ENCODE measurements at regions not wholly inside any gene's neighbourhood (a gene's known extent, or its start where the extent isn't known, plus 50 kb on each side); places are given as distances from the start of the nearest gene placed in this dataset.

DNA sequence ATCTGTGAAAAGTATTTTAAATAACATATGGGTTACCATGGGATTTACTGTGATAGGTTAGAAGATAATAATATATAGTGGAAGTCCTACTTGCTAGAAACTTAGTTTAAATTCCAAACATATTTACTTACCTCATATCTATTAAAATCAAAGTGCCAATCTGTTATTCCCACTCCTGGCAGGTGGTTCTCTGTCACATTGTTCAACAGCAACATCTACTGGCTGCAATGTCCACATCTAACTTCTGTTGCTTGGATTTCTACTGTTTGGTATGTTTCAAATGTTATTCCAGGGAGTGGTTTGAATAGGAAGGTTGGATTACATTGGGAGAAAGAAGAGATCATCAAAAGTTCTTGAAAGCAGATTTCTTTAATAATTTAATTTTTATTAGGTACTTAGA lies 122.5 kb upstream of the NCAM2 start:
- TF ChIP-seq POLR2A (IDR thresholded peaks at IDR 0.05) (no peak), POLR2AphosphoS5 (IDR thresholded peaks at IDR 0.05) (no peak), EP300 (IDR thresholded peaks at IDR 0.05) (no peak)
- TF ChIP-seq, protein P1, sequence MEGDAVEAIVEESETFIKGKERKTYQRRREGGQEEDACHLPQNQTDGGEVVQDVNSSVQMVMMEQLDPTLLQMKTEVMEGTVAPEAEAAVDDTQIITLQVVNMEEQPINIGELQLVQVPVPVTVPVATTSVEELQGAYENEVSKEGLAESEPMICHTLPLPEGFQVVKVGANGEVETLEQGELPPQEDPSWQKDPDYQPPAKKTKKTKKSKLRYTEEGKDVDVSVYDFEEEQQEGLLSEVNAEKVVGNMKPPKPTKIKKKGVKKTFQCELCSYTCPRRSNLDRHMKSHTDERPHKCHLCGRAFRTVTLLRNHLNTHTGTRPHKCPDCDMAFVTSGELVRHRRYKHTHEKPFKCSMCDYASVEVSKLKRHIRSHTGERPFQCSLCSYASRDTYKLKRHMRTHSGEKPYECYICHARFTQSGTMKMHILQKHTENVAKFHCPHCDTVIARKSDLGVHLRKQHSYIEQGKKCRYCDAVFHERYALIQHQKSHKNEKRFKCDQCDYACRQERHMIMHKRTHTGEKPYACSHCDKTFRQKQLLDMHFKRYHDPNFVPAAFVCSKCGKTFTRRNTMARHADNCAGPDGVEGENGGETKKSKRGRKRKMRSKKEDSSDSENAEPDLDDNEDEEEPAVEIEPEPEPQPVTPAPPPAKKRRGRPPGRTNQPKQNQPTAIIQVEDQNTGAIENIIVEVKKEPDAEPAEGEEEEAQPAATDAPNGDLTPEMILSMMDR (IDR thresholded peaks at IDR 0.05) = no peak
